GM06990 (cell line): ENCODE measurements at regions not wholly inside any gene's neighbourhood (a gene's known extent, or its start where the extent isn't known, plus 50 kb on each side); places are given as distances from the start of the nearest gene placed in this dataset.
"Not testable (repeated sequence)": the region's sequence is repeated elsewhere in the genome, so short reads cannot be mapped to it uniquely, and the experiment has no call there.

ENCODE experiments used
- DNase-seq: peaks from one replicate; pipeline ENCODE4 v3.0.0-alpha.2; 2011; ENCODE audit not compliant: insufficient read length; ENCODE audit errors: extremely low read depth
- H3K27me3 ChIP-seq: replicated peaks from 2 replicates; pipeline ENCODE4 v1.6.0; 2011; ENCODE audit warnings: low read length; ENCODE audit not compliant: control insufficient read depth, insufficient read depth
- H3K36me3 ChIP-seq: 2 replicates; pipeline ENCODE4 v1.5.1; 2011; ENCODE audit warnings: low read length; ENCODE audit not compliant: control insufficient read depth, insufficient read depth
- H3K4me3 ChIP-seq: replicated peaks from 2 replicates; pipeline ENCODE4 v1.5.1; 2011; ENCODE audit warnings: low read depth, mild to moderate bottlenecking, control low read depth, low read length
- CTCF ChIP-seq: IDR thresholded peaks from 2 replicates; pipeline ENCODE4 v1.5.1; 2011; ENCODE audit warnings: low read length, control low read depth, mild to moderate bottlenecking, inconsistent platforms; ENCODE audit not compliant: insufficient read depth, poor library complexity, severe bottlenecking

DNA sequence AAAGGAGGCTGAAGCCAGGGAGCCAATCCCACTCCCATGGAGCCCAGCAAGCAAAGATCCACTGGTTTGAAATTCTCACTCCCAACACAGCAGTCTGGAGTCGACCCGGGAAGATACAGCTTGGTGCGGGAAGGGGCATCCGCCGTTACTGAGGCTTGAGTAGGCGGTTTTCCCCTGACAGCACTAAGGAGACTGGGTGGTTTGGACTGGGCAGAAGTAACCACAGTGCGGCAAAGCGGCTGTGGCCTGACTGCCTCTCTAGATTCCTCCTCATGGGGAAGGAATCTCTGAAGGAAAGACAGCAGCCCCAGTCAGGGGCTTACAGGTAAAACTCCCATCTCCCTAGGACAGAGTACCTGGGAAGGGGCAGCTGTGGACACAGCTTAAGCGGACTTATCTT is 261.6 kb upstream of the KYNU start:
- DNase-seq, result no peak
- Histone ChIP-seq H3K4me3 (no peak overlapping the region), H3K27me3 (no peaks in the 10 kb centered on the region), H3K36me3 (no peaks in the 10 kb centered on the region)
- no peak for TF ChIP-seq CTCF

DNA sequence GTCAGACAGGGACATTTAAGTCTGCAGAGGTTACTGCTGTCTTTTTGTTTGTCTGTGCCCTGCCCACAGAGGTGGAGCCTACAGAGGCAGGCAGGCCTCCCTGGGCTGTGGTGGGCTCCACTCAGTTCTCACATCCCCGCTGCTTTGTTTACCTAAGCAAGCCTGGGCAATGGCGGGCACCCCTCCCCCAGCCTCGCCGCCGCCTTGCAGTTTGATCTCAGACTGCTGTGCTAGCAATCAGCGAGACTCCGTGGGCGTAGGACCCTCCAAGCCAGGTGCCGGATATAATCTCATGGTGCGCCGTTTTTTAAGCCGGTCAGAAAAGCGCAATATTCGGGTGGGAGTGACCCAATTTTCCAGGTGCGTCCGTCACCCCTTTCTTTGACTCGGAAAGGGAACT is 264.3 kb upstream of the KYNU start:
- H3K4me3 ChIP-seq, H3K36me3 ChIP-seq, DNase-seq, H3K27me3 ChIP-seq: not testable (repeated sequence)

- no peaks in the 10 kb centered on the region for H3K27me3 ChIP-seq
Observed at GRCh38 chr2:142605421-142605820, 272.0 kb upstream of the KYNU start.

GRCh38 chr2:142603759-142604158 is 273.7 kb upstream of the KYNU start:
- no peak overlapping the region for H3K4me3 ChIP-seq
- TF ChIP-seq CTCF, result peak; percentile 12
- no peak for DNase-seq
- H3K36me3 ChIP-seq, result no peaks in the 10 kb centered on the region
- H3K27me3 ChIP-seq, result no peaks in the 10 kb centered on the region

More at GRCh38 chr2:142605421-142605820, 272.0 kb upstream of the KYNU start:
- no peak overlapping the region for H3K4me3 ChIP-seq
- TF ChIP-seq CTCF, result no peak
- H3K36me3 ChIP-seq, result no peaks in the 10 kb centered on the region
- no peak for DNase-seq

DNA sequence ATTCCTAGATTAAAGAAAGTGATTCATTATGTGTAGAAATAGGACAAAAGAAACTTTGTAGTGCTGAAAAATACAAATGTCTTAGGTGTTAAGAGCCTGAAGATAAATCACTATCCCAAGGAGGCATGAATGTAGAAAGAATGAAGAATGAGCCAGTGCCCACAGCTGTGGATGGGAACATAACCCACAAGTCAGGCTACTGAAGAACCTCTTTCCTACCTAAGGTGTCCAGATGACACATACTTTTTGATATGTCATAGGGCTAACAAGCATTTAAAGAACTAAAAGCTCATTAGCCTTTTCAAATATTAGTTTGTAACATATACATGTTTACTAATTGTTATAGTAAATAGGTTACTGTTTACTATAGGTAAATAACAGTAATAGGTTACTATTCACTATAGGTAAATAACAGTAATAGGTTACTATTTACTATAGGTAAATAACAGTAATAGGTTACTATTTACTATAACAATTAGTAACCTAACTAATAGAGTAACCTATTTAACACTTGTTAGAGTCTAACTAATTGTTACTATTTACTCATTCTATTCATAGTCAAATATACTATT is 275.0 kb upstream of the KYNU start:
- Histone ChIP-seq H3K36me3 (no peaks in the 10 kb centered on the region), H3K27me3 (no peaks in the 10 kb centered on the region), H3K4me3 (no peak overlapping the region)
- DNase-seq, result no peak
- no peak for TF ChIP-seq CTCF

- Histone ChIP-seq H3K4me3 (no peak overlapping the region), H3K27me3 (no peaks in the 10 kb centered on the region), H3K36me3 (no peaks in the 10 kb centered on the region)
- no peak for TF ChIP-seq CTCF
- DNase-seq, result no peak
Observed at GRCh38 chr2:142601794-142602193, 275.7 kb upstream of the KYNU start.
